GM19395 (cell line): ENCODE measurements at regions not wholly inside any gene's neighbourhood (a gene's known extent, or its start where the extent isn't known, plus 50 kb on each side); places are given as distances from the start of the nearest gene placed in this dataset.

Experiments
- ATAC-seq: cut with Tn5 transposase; IDR thresholded peaks from one replicate; pipeline ENCODE4 v1.9.1; 2021; ENCODE audit warnings: mild to moderate bottlenecking, moderate library complexity; ENCODE audit not compliant: unreplicated experiment

- no peak for ATAC-seq
These were observed 51.0 kb downstream of the FAT4 start for GRCh38 chr4:125365731-125366130.

- ATAC-seq = no peak
These were observed 53.4 kb downstream of the FAT4 start for GRCh38 chr4:125368146-125368545.

GRCh38 chr4:125368671-125369081, 53.9 kb downstream of the FAT4 start:
- ATAC-seq = no peak

GRCh38 chr4:125369098-125369497, 54.3 kb downstream of the FAT4 start:
- no peak for ATAC-seq

- ATAC-seq = no peak
These were observed 55.7 kb downstream of the FAT4 start for GRCh38 chr4:125370478-125370877.

GRCh38 chr4:125382995-125383394, 68.2 kb downstream of the FAT4 start:
- no peak for ATAC-seq

- ATAC-seq = no peak
These were observed 73.0 kb downstream of the FAT4 start for GRCh38 chr4:125387770-125388169.

- no peak for ATAC-seq
These were observed 73.9 kb downstream of the FAT4 start for GRCh38 chr4:125388613-125389012.

GRCh38 chr4:125389713-125390112, 75.0 kb downstream of the FAT4 start:
- ATAC-seq = no peak

GRCh38 chr4:125390126-125390525, 75.4 kb downstream of the FAT4 start:
- no peak for ATAC-seq

GRCh38 chr4:125390727-125391126, 76.0 kb downstream of the FAT4 start:
- no peak for ATAC-seq

GRCh38 chr4:125392694-125393093, 77.9 kb downstream of the FAT4 start:
- ATAC-seq = no peak

- no peak for ATAC-seq
These were observed 79.1 kb downstream of the FAT4 start for GRCh38 chr4:125393825-125394224.

- ATAC-seq = no peak
These were observed 82.5 kb downstream of the FAT4 start for GRCh38 chr4:125397226-125397625.

- no peak for ATAC-seq
These were observed 83.7 kb downstream of the FAT4 start for GRCh38 chr4:125398263-125399002.

- no peak for ATAC-seq
These were observed 86.0 kb downstream of the FAT4 start for GRCh38 chr4:125400756-125401155.

- ATAC-seq = no peak
These were observed 87.0 kb downstream of the FAT4 start for GRCh38 chr4:125401784-125402183.

- no peak for ATAC-seq
These were observed 105.8 kb downstream of the FAT4 start for GRCh38 chr4:125420526-125420925.

GRCh38 chr4:125421547-125421946, 106.8 kb downstream of the FAT4 start:
- no peak for ATAC-seq

GRCh38 chr4:125423124-125423523, 108.4 kb downstream of the FAT4 start:
- ATAC-seq = no peak

- no peak for ATAC-seq
These were observed 114.1 kb downstream of the FAT4 start for GRCh38 chr4:125428832-125429231.

- no peak for ATAC-seq
These were observed 115.3 kb downstream of the FAT4 start for GRCh38 chr4:125430086-125430485.

- no peak for ATAC-seq
These were observed 117.3 kb downstream of the FAT4 start for GRCh38 chr4:125432078-125432477.
